GM23338 (cell line): ENCODE measurements at regions not wholly inside any gene's neighbourhood (a gene's known extent, or its start where the extent isn't known, plus 50 kb on each side); places are given as distances from the start of the nearest gene placed in this dataset.

Experiments used
- ATAC-seq: fragments of 200-7000 bp; cut with Tn5 transposase; 3 replicates; pipeline ENCODE4 v1.9.1; 2020
- DNase-seq: peaks from one replicate; pipeline ENCODE4 v3.0.0-alpha.2; 2015; ENCODE audit warnings: low spot score
- H2AFZ ChIP-seq: fragments of 200-600 bp; sonication (generic); 2 replicates; pipeline ENCODE4 v1.8.0; 2016; ENCODE audit warnings: antibody characterized with exemption, mild to moderate bottlenecking, moderate library complexity
- H3F3A ChIP-seq: fragments of 200-600 bp; sonication (generic); replicated peaks from 2 replicates; pipeline ENCODE4 v1.8.0; 2017; ENCODE audit warnings: antibody characterized with exemption, mixed run types, low read depth
- H3K27ac ChIP-seq: fragments of 200-600 bp; sonication (generic); 2 replicates; pipeline ENCODE4 v1.6.1; 2016; ENCODE audit warnings: low read depth
- H3K27me3 ChIP-seq: fragments of 200-600 bp; sonication (generic); 2 replicates; pipeline ENCODE4 v1.8.0; 2016; ENCODE audit warnings: mild to moderate bottlenecking, mixed run types, moderate library complexity; ENCODE audit not compliant: insufficient read depth
- H3K36me3 ChIP-seq: fragments of 200-600 bp; sonication (generic); 2 replicates; pipeline ENCODE4 v1.8.0; 2016; ENCODE audit warnings: mild to moderate bottlenecking; ENCODE audit not compliant: insufficient read depth
- H3K4me1 ChIP-seq: fragments of 200-600 bp; sonication (generic); 2 replicates; pipeline ENCODE4 v1.8.0; 2016; ENCODE audit warnings: mild to moderate bottlenecking, moderate library complexity; ENCODE audit not compliant: insufficient read depth
- H3K4me2 ChIP-seq: fragments of 200-600 bp; sonication (generic); 2 replicates; pipeline ENCODE4 v1.7.1; 2017; ENCODE audit warnings: mixed run types
- H3K4me3 ChIP-seq: fragments of 200-600 bp; sonication (generic); 2 replicates; pipeline ENCODE4 v1.6.1; 2016; ENCODE audit warnings: mixed run types
- H3K79me2 ChIP-seq: fragments of 200-600 bp; sonication (generic); replicated peaks from 2 replicates; pipeline ENCODE4 v1.8.0; 2017; ENCODE audit warnings: mild to moderate bottlenecking; ENCODE audit not compliant: insufficient read depth
- H3K9me2 ChIP-seq: fragments of 200-600 bp; sonication (generic); 2 replicates; pipeline ENCODE4 v1.8.0; 2017; ENCODE audit not compliant: insufficient read depth
- H4K20me1 ChIP-seq: fragments of 200-600 bp; sonication (generic); replicated peaks from 2 replicates; pipeline ENCODE4 v1.8.0; 2017; ENCODE audit warnings: mild to moderate bottlenecking; ENCODE audit not compliant: insufficient read depth
- H3K27ac Mint-ChIP-seq: 2 replicates; pipeline ENCODE4 v1.8.0; 2020; ENCODE audit warnings: inconsistent platforms, mild to moderate bottlenecking, moderate library complexity, mixed read lengths
- H3K27me3 Mint-ChIP-seq: 3 replicates; pipeline ENCODE4 v1.8.0; 2022; ENCODE audit warnings: low read depth, mild to moderate bottlenecking, moderate library complexity, mixed read lengths, inconsistent platforms; ENCODE audit not compliant: insufficient read depth, poor library complexity
- H3K36me3 Mint-ChIP-seq: 3 replicates; pipeline ENCODE4 v1.8.0; 2021; ENCODE audit warnings: low read depth, mild to moderate bottlenecking, inconsistent platforms, moderate library complexity, mixed read lengths
- H3K4me1 Mint-ChIP-seq: 3 replicates; pipeline ENCODE4 v1.8.0; 2020; ENCODE audit warnings: mild to moderate bottlenecking, inconsistent platforms, mixed read lengths
- H3K4me3 Mint-ChIP-seq: 3 replicates; pipeline ENCODE4 v1.8.0; 2021; ENCODE audit warnings: moderate library complexity, mild to moderate bottlenecking, inconsistent platforms, mixed read lengths
- H3K9me3 Mint-ChIP-seq: 3 replicates; pipeline ENCODE4 v1.8.0; 2020; ENCODE audit warnings: moderate library complexity, mild to moderate bottlenecking, inconsistent platforms, mixed read lengths
- CREB1 ChIP-seq: fragments of 250-450 bp; sonication (Bioruptor Pico); IDR thresholded peaks from 2 replicates; pipeline ENCODE4 v1.5.0; 2020; ENCODE audit warnings: low read depth, mild to moderate bottlenecking, moderate library complexity
- CTCF ChIP-seq, 2 experiments: fragments of 200-600 bp in 1 of 2; sonication (generic) in 1 of 2; conservative IDR thresholded peaks; 2 replicates each; pipeline versions ENCODE4 v1.5.1 to v1.6.1; 2016 to 2017; ENCODE audit warnings: antibody characterized with exemption in 2 of 2, low read depth in 2 of 2, mild to moderate bottlenecking in 2 of 2, moderate library complexity in 1 of 2
- ETS1 ChIP-seq: IDR thresholded peaks from 2 replicates; pipeline ENCODE4 v1.6.1; 2016; ENCODE audit warnings: antibody characterized with exemption
- EZH2 ChIP-seq: fragments of 200-600 bp; sonication (generic); IDR thresholded peaks from one replicate; pipeline ENCODE4 v1.8.0; 2017; ENCODE audit warnings: antibody characterized with exemption, mild to moderate bottlenecking, low read depth; ENCODE audit not compliant: unreplicated experiment
- EZH2phosphoT487 ChIP-seq: fragments of 200-600 bp; sonication (generic); IDR thresholded peaks from one replicate; pipeline ENCODE4 v1.8.1; 2018; ENCODE audit warnings: antibody characterized with exemption; ENCODE audit not compliant: unreplicated experiment
- JUNB ChIP-seq: IDR thresholded peaks from one replicate; pipeline ENCODE4 v1.6.1; 2016; ENCODE audit warnings: antibody characterized with exemption; ENCODE audit not compliant: unreplicated experiment
- NANOG ChIP-seq: IDR thresholded peaks from 2 replicates; pipeline ENCODE4 v1.6.1; 2016; ENCODE audit warnings: antibody characterized with exemption, borderline replicate concordance
- REST ChIP-seq: IDR thresholded peaks from one replicate; pipeline ENCODE4 v1.6.1; 2018; ENCODE audit warnings: antibody characterized with exemption; ENCODE audit not compliant: unreplicated experiment
- STAT1 ChIP-seq: IDR thresholded peaks from one replicate; pipeline ENCODE4 v1.6.1; 2016; ENCODE audit warnings: antibody characterized with exemption; ENCODE audit not compliant: unreplicated experiment

GRCh38 chr10:71049994-71050393 is 161.6 kb upstream of the PCBD1 start (continued):
- TF ChIP-seq CTCF (conservative IDR thresholded peaks at IDR 0.05; ENCODE audit: low read depth in 2 of 2) (no peak), STAT1 (no peak), EZH2phosphoT487 (no peak)

GRCh38 chr10:71052076-71052660 is 160.2 kb upstream of the UNC5B start:
- Mint-ChIP-seq H3K4me1 (no peaks in the 10 kb centered on the region), H3K4me3 (no peak overlapping the region), H3K9me3 (no peaks in the 10 kb centered on the region), H3K27me3 (peaks cover 6% of the 10 kb centered on the region), H3K27ac (no peak overlapping the region), H3K36me3 (no peaks in the 10 kb centered on the region)
- Histone ChIP-seq H3K36me3 (no peaks in the 10 kb centered on the region), H3K4me1 (no peaks in the 10 kb centered on the region), H3F3A (no peaks in the 10 kb centered on the region), H3K79me2 (no peaks in the 10 kb centered on the region), H2AFZ (no peak overlapping the region), H3K9me2 (no peaks in the 10 kb centered on the region), H3K27me3 (no peaks in the 10 kb centered on the region), H4K20me1 (no peaks in the 10 kb centered on the region), H3K27ac (no peak overlapping the region), H3K4me2 (no peak overlapping the region), H3K4me3 (no peak overlapping the region)
- ATAC-seq = no peak
- TF ChIP-seq CREB1 (CRISPR knock-in tag) (no peak), ETS1 (no peak), NANOG (no peak), EZH2 (no peak), JUNB (no peak), CTCF (conservative IDR thresholded peaks at IDR 0.05; ENCODE audit: low read depth in 2 of 2) (no peak)
- no peak for DNase-seq

- no peak overlapping the region for H2AFZ ChIP-seq
- H3K36me3 ChIP-seq = no peaks in the 10 kb centered on the region
- H3K4me3 ChIP-seq = no peak overlapping the region
- H3K27me3 Mint-ChIP-seq = peaks cover 3% of the 10 kb centered on the region
- no peaks in the 10 kb centered on the region for H3K4me1 Mint-ChIP-seq
- H3K4me2 ChIP-seq = no peak overlapping the region
- H3K27ac Mint-ChIP-seq = no peak overlapping the region
- no peaks in the 10 kb centered on the region for H3K36me3 Mint-ChIP-seq
- no peaks in the 10 kb centered on the region for H3K79me2 ChIP-seq
- no peaks in the 10 kb centered on the region for H3K4me1 ChIP-seq
- no peaks in the 10 kb centered on the region for H4K20me1 ChIP-seq
- H3K9me2 ChIP-seq = no peaks in the 10 kb centered on the region
- H3K27me3 ChIP-seq = no peaks in the 10 kb centered on the region
- no peaks in the 10 kb centered on the region for H3F3A ChIP-seq
- no peak overlapping the region for H3K27ac ChIP-seq
- no peak overlapping the region for H3K4me3 Mint-ChIP-seq
- ATAC-seq (no peak), DNase-seq (no peak)
- H3K9me3 Mint-ChIP-seq = no peaks in the 10 kb centered on the region
- no peak for TF ChIP-seq REST
- no peak for TF ChIP-seq EZH2
- no peak for TF ChIP-seq JUNB
Observed at GRCh38 chr10:71052708-71053107, 159.7 kb upstream of the UNC5B start.
